GM19023 (cell line): ENCODE measurements at regions not wholly inside any gene's neighbourhood (a gene's known extent, or its start where the extent isn't known, plus 50 kb on each side); places are given as distances from the start of the nearest gene placed in this dataset.
"Not testable (repeated sequence)": the region's sequence is repeated elsewhere in the genome, so short reads cannot be mapped to it uniquely, and the experiment has no call there.

Experiments
- ATAC-seq: cut with Tn5 transposase; IDR thresholded peaks from one replicate; pipeline ENCODE4 v1.9.1; 2021; ENCODE audit warnings: mild to moderate bottlenecking, moderate library complexity; ENCODE audit not compliant: unreplicated experiment

- not testable (repeated sequence) for ATAC-seq
Observed at GRCh38 chr15:21357056-21357455, 83.2 kb downstream of the POTEB3 start.

- ATAC-seq = not testable (repeated sequence)
Observed at GRCh38 chr15:21355944-21356343, 84.4 kb downstream of the POTEB3 start.

GRCh38 chr15:21354597-21354996 lies 85.7 kb downstream of the POTEB3 start:
- not testable (repeated sequence) for ATAC-seq

- not testable (repeated sequence) for ATAC-seq
Observed at GRCh38 chr15:21352670-21353318, 87.5 kb downstream of the POTEB3 start.

GRCh38 chr15:21344960-21345359 lies 95.3 kb downstream of the POTEB3 start:
- ATAC-seq = not testable (repeated sequence)

GRCh38 chr15:21344500-21344899 lies 95.8 kb downstream of the POTEB3 start:
- not testable (repeated sequence) for ATAC-seq

- not testable (repeated sequence) for ATAC-seq
Observed at GRCh38 chr15:21337028-21337427, 103.3 kb downstream of the POTEB3 start.

- not testable (repeated sequence) for ATAC-seq
Observed at GRCh38 chr15:21324720-21325460, 115.4 kb downstream of the POTEB3 start.

- ATAC-seq = peak; percentile 43
Observed at GRCh38 chr15:21284353-21284752, 155.9 kb downstream of the POTEB3 start.

- ATAC-seq = peak; percentile 93
Observed at GRCh38 chr15:21283210-21283609, 157.1 kb downstream of the POTEB3 start.

- not testable (repeated sequence) for ATAC-seq
Observed at GRCh38 chr15:21280272-21280671, 160.0 kb downstream of the POTEB3 start.

GRCh38 chr15:21272176-21272982 lies 167.9 kb downstream of the POTEB3 start:
- not testable (repeated sequence) for ATAC-seq

- ATAC-seq = no peak
Observed at GRCh38 chr15:21271566-21271965, 168.7 kb downstream of the POTEB3 start.

GRCh38 chr15:21270474-21270873 lies 169.8 kb downstream of the POTEB3 start:
- no peak for ATAC-seq

- not testable (repeated sequence) for ATAC-seq
Observed at GRCh38 chr15:21269673-21270072, 170.6 kb downstream of the POTEB3 start.

GRCh38 chr15:21269121-21269520 lies 171.2 kb downstream of the POTEB3 start:
- ATAC-seq = no peak

GRCh38 chr15:21268436-21268940 lies 171.8 kb downstream of the POTEB3 start:
- ATAC-seq = no peak

- ATAC-seq = no peak
Observed at GRCh38 chr15:21267671-21268395, 172.5 kb downstream of the POTEB3 start.

GRCh38 chr15:21267226-21267625 lies 173.1 kb downstream of the POTEB3 start:
- no peak for ATAC-seq

- ATAC-seq = not testable (repeated sequence)
Observed at GRCh38 chr15:21265628-21266027, 174.7 kb downstream of the POTEB3 start.
